ENCODE measurements at regions not wholly inside any gene's neighbourhood (a gene's known extent, or its start where the extent isn't known, plus 50 kb on each side); places are given as distances from the start of the nearest gene placed in this dataset.

DNA sequence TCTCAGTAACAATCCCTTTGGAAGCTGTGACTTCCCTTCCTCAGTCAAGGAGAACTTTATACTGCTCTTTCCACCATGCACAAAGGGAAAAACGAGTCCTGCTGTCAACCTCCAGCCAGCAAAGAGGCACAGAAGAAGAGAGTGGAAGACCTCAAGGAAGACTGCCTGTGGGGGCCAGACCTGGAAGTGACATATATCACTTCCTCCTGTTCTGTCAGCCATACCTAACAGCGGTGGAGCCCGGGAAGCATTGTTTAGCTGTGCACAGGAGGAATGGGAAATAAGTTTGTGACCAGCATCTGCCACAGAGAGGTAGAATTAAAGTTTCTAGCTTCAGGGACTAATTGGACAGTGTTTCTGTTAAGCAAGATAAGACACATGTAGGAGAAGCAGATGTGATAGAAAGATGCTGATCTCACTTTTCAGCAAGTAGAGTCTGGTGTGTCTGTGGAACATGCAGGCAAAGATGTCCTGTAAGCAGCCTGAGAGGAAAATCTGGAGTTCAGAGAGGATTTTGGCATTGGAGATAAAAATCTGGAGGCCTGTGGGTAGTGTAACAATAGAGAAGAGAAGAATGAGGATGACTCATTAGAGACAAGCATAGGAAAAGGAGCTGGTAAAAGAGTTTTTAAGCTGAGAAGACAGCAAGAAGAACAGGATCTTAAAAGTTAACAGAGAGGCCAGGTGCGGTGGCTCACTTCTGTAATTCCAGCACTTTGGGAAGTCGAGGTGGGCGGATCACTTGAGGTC, 141.6 kb upstream of the CPSF6 start:
- DNase-seq (no peak), ATAC-seq (no peak)
- Histone ChIP-seq H3K4me3 (no peak overlapping the region), H3K27ac (no peak overlapping the region), H3K36me3 (no peaks in the 10 kb centered on the region), H3K4me1 (peaks cover 0 to 29% (median 6%) of the 10 kb centered on the region in 9 donors), H3K9me3 (no peaks in the 10 kb centered on the region), H3K27me3 (peaks cover 0 to 25% (median 11%) of the 10 kb centered on the region in 7 donors)
- 54 to 72% methylated on average over 6 of the region's 6 CpGs for WGBS, 2 donors
- intact Hi-C loops (cut with DNase I) = no loop called here
- TF ChIP-seq, protein P1, sequence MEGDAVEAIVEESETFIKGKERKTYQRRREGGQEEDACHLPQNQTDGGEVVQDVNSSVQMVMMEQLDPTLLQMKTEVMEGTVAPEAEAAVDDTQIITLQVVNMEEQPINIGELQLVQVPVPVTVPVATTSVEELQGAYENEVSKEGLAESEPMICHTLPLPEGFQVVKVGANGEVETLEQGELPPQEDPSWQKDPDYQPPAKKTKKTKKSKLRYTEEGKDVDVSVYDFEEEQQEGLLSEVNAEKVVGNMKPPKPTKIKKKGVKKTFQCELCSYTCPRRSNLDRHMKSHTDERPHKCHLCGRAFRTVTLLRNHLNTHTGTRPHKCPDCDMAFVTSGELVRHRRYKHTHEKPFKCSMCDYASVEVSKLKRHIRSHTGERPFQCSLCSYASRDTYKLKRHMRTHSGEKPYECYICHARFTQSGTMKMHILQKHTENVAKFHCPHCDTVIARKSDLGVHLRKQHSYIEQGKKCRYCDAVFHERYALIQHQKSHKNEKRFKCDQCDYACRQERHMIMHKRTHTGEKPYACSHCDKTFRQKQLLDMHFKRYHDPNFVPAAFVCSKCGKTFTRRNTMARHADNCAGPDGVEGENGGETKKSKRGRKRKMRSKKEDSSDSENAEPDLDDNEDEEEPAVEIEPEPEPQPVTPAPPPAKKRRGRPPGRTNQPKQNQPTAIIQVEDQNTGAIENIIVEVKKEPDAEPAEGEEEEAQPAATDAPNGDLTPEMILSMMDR (IDR thresholded peaks at IDR 0.05) = no peak

DNA sequence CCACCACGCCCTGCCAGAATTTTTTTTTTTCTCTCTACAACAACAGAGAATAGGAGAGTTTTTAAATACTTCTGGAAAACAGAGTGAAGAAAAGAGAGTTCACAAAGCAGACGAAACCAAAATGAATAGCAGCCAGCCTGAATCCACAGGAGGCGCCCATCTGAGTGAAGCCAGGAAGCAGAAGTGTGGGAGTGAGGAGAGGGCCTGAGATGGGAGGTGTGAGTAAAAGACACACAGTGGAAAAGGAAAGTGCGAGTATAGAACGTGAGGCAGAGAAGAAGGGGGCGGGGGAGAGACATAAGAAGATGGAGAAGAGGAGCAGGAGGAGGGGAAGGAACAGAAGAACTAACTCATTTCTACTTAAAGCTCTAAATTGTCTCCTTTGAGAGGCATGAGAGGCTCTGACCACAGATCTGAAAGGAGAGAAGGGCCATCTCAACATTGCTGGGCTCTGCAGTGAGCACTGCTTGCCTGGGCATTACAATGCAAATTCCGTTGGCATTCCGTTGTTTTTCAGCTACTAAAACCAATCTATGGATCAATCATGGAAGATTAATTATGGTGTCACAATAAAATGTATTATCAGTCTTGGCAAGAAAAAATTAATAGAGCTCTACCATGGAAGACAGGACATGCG, 140.1 kb upstream of the CPSF6 start:
- Histone ChIP-seq H3K4me1 (peaks cover 0 to 33% (median 6%) of the 10 kb centered on the region in 9 donors), H3K27me3 (peaks cover 0 to 18% (median 6%) of the 10 kb centered on the region in 7 donors), H3K9me3 (no peaks in the 10 kb centered on the region), H3K27ac (no peak overlapping the region), H3K36me3 (no peaks in the 10 kb centered on the region), H3K4me3 (no peak overlapping the region)
- 57 to 63% methylated on average over 9 of the region's 9 CpGs for WGBS, 2 donors
- intact Hi-C loops (cut with DNase I) = no loop called here
- DNase-seq (no peak), ATAC-seq (peak in 1 of 8 donors; percentile 26)
- TF ChIP-seq, protein P1 (IDR thresholded peaks at IDR 0.05) = no peak

DNA sequence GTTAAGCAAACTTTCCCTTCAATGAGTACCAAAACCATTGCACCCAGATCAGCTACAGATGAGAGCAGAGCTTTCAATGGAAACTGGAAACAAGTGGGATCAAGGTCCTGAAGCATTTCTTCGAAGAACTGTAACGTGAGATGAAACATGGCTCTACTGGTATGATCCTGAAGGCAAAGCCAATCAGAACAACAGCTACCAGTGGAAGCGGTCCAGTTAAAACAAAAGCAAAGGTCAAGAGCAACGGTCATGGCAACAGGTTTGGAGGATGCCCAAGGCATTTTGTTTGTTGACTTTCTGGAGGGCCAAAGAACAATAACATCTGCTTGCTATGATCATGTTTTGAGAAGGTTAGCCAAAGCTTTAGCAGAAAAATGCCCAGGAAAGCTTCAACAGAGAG, 137.9 kb upstream of the CPSF6 start:
- Histone ChIP-seq H3K4me1 (peaks cover 0 to 24% (median 6%) of the 10 kb centered on the region in 9 donors), H3K27ac (no peak overlapping the region), H3K36me3 (no peaks in the 10 kb centered on the region), H3K9me3 (no peaks in the 10 kb centered on the region), H3K4me3 (no peak overlapping the region), H3K27me3 (peaks cover 0 to 12% (median 3%) of the 10 kb centered on the region in 7 donors)
- no peak for DNase-seq
- TF ChIP-seq, protein P1 (IDR thresholded peaks at IDR 0.05) = no peak
- intact Hi-C loops (cut with DNase I) = no loop called here
- no peak for ATAC-seq
- 59 to 76% methylated on average over 4 of the region's 4 CpGs for WGBS, 2 donors

DNA sequence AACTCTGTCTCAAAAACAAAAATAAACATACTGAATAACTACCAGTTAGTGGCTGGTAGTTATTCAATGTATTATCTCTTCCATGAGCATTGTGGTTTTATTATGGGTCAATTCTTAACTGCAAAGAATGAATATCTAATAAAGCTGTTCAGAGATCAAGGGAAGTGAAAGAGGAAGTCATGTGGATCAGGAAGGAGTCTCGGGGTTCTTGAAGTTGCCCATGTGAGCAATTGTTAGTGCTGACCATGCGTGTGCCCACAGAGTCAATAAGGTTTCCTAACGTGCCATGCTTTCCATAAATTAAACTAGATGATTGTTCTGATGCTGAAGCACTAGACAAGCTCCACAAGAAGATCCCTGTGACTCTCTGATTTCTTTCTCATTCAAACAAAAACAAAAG, 136.5 kb upstream of the CPSF6 start:
- intact Hi-C loops (cut with DNase I) = no loop called here
- H3K27ac ChIP-seq = no peak overlapping the region
- no peaks in the 10 kb centered on the region for H3K9me3 ChIP-seq
- H3K27me3 ChIP-seq = peaks cover 0 to 12% (median 0%) of the 10 kb centered on the region in 7 donors
- H3K36me3 ChIP-seq = no peaks in the 10 kb centered on the region
- ATAC-seq (peak in 3 of 8 donors; percentile 59 to 64 (median 61)), DNase-seq (no peak)
- WGBS, 2 donors = 80 to 87% methylated on average over 3 of the region's 3 CpGs
- no peak overlapping the region for H3K4me3 ChIP-seq
- TF ChIP-seq, protein P1 (IDR thresholded peaks at IDR 0.05) = no peak
- peaks cover 0 to 20% (median under 1%) of the 10 kb centered on the region in 9 donors for H3K4me1 ChIP-seq

Measured in heart right ventricle (tissue), 16 donors.